ENCODE measurements at regions not wholly inside any gene's neighbourhood (a gene's known extent, or its start where the extent isn't known, plus 50 kb on each side); places are given as distances from the start of the nearest gene placed in this dataset.

GRCh38 chr6:169847141-169847674 lies 95.8 kb downstream of the ERMARD start:
- intact Hi-C loops (cut with DNase I; ENCODE audit: low total_unique reads): no loop called here
- Histone ChIP-seq H3K4me1 (no peaks in the 10 kb centered on the region), H3K36me3 (ENCODE audit: low read depth, missing control alignments) (no peaks in the 10 kb centered on the region), H3K4me3 (no peak overlapping the region), H3K27ac (no peak overlapping the region), H3K27me3 (no peaks in the 10 kb centered on the region), H3K9me3 (no peaks in the 10 kb centered on the region)
- DNase-seq: no peak
- TF ChIP-seq POLR2A (IDR thresholded peaks at IDR 0.05): no peak
- 74 to 82% methylated on average over 12 of the region's 12 CpGs for WGBS, 2 donors

- DNase-seq: no peak
- intact Hi-C loops (cut with DNase I; ENCODE audit: low total_unique reads): no loop called here
- no peak for TF ChIP-seq CTCF (IDR thresholded peaks at IDR 0.05)
- no peak for TF ChIP-seq POLR2A (IDR thresholded peaks at IDR 0.05)
- 90 to 96% methylated on average over 13 to 17 of the region's 17 CpGs for WGBS, 2 donors
- Histone ChIP-seq H3K4me1 (no peaks in the 10 kb centered on the region), H3K36me3 (ENCODE audit: low read depth, missing control alignments) (no peaks in the 10 kb centered on the region), H3K9me3 (no peaks in the 10 kb centered on the region), H3K4me3 (no peak overlapping the region), H3K27me3 (no peaks in the 10 kb centered on the region), H3K27ac (no peak overlapping the region)
Observed at GRCh38 chr6:169846286-169847056, 95.0 kb downstream of the ERMARD start.

GRCh38 chr6:169845426-169846285 lies 94.2 kb downstream of the ERMARD start:
- H3K27me3 ChIP-seq: no peaks in the 10 kb centered on the region
- no peak overlapping the region for H3K27ac ChIP-seq
- intact Hi-C loops (cut with DNase I; ENCODE audit: low total_unique reads): no loop called here
- no peaks in the 10 kb centered on the region for H3K4me1 ChIP-seq
- 92 to 94% methylated on average over 24 of the region's 24 CpGs for WGBS, 2 donors
- no peaks in the 10 kb centered on the region for H3K9me3 ChIP-seq
- H3K4me3 ChIP-seq: no peak overlapping the region
- TF ChIP-seq POLR2A (IDR thresholded peaks at IDR 0.05): no peak
- no peak for TF ChIP-seq CTCF (IDR thresholded peaks at IDR 0.05)
- no peaks in the 10 kb centered on the region for H3K36me3 ChIP-seq (ENCODE audit: low read depth, missing control alignments)
- no peak for DNase-seq

GRCh38 chr6:169844946-169845345 lies 93.5 kb downstream of the ERMARD start:
- no peaks in the 10 kb centered on the region for H3K9me3 ChIP-seq
- TF ChIP-seq CTCF (IDR thresholded peaks at IDR 0.05): no peak
- TF ChIP-seq POLR2A (IDR thresholded peaks at IDR 0.05): no peak
- no peaks in the 10 kb centered on the region for H3K27me3 ChIP-seq
- no peaks in the 10 kb centered on the region for H3K36me3 ChIP-seq (ENCODE audit: low read depth, missing control alignments)
- no peaks in the 10 kb centered on the region for H3K4me1 ChIP-seq
- no peak for DNase-seq
- H3K27ac ChIP-seq: no peak overlapping the region
- H3K4me3 ChIP-seq: no peak overlapping the region
- intact Hi-C loops (cut with DNase I; ENCODE audit: low total_unique reads): no loop called here
- WGBS, 2 donors: 88 to 89% methylated on average over 7 to 9 of the region's 9 CpGs

- Histone ChIP-seq H3K27ac (no peak overlapping the region), H3K4me3 (no peak overlapping the region), H3K4me1 (no peaks in the 10 kb centered on the region), H3K27me3 (no peaks in the 10 kb centered on the region), H3K9me3 (no peaks in the 10 kb centered on the region), H3K36me3 (ENCODE audit: low read depth, missing control alignments) (no peaks in the 10 kb centered on the region)
- TF ChIP-seq CTCF (IDR thresholded peaks at IDR 0.05): no peak
- TF ChIP-seq POLR2A (IDR thresholded peaks at IDR 0.05): no peak
- no peak for DNase-seq
- intact Hi-C loops (cut with DNase I; ENCODE audit: low total_unique reads): no loop called here
- WGBS, 2 donors: 78 to 83% methylated on average over 6 of the region's 6 CpGs
Observed at GRCh38 chr6:169843991-169844390, 92.6 kb downstream of the ERMARD start.

Measured in testis (tissue), 2 donors.